ENCODE measurements at regions not wholly inside any gene's neighbourhood (a gene's known extent, or its start where the extent isn't known, plus 50 kb on each side); places are given as distances from the start of the nearest gene placed in this dataset.

DNA sequence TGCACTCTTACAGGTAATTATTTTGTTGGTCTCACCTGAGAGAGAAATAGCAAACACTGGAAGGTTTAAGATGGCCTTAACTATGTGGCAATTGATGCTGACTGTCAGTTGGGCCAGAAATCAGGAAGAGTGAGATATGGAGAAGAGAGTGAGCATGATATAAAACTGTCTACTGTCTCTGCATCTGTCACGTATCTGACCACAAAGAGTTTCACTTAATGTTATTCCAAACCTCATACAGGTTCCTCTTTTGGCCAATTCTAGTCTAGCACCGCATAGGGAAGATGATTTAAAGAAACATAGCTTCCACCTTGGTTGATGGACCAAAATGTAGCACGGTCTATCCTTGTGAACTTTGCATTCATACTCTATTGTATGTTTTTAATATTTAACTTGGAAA, 381.0 kb upstream of the BOD1L1 start:
- H3K36me3 ChIP-seq, result no peaks in the 10 kb centered on the region
- TF ChIP-seq POLR2AphosphoS5 (IDR thresholded peaks at IDR 0.05; ENCODE audit: insufficient read depth in 1 of 2, low read depth in 1 of 2), result no peak
- TF ChIP-seq, protein P1, sequence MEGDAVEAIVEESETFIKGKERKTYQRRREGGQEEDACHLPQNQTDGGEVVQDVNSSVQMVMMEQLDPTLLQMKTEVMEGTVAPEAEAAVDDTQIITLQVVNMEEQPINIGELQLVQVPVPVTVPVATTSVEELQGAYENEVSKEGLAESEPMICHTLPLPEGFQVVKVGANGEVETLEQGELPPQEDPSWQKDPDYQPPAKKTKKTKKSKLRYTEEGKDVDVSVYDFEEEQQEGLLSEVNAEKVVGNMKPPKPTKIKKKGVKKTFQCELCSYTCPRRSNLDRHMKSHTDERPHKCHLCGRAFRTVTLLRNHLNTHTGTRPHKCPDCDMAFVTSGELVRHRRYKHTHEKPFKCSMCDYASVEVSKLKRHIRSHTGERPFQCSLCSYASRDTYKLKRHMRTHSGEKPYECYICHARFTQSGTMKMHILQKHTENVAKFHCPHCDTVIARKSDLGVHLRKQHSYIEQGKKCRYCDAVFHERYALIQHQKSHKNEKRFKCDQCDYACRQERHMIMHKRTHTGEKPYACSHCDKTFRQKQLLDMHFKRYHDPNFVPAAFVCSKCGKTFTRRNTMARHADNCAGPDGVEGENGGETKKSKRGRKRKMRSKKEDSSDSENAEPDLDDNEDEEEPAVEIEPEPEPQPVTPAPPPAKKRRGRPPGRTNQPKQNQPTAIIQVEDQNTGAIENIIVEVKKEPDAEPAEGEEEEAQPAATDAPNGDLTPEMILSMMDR (IDR thresholded peaks at IDR 0.05), result no peak
- no peak for TF ChIP-seq POLR2A (IDR thresholded peaks at IDR 0.05)
- no peaks in the 10 kb centered on the region for H3K4me1 ChIP-seq
- no peak for DNase-seq (ENCODE audit: extremely low spot score in 2 of 2)
- H3K27ac ChIP-seq, result no peak overlapping the region
- H3K9me3 ChIP-seq, result no peaks in the 10 kb centered on the region
- H3K4me3 ChIP-seq, result no peak overlapping the region
- intact Hi-C loops (cut with DNase I), result no loop called here
- no peaks in the 10 kb centered on the region for H3K27me3 ChIP-seq

DNA sequence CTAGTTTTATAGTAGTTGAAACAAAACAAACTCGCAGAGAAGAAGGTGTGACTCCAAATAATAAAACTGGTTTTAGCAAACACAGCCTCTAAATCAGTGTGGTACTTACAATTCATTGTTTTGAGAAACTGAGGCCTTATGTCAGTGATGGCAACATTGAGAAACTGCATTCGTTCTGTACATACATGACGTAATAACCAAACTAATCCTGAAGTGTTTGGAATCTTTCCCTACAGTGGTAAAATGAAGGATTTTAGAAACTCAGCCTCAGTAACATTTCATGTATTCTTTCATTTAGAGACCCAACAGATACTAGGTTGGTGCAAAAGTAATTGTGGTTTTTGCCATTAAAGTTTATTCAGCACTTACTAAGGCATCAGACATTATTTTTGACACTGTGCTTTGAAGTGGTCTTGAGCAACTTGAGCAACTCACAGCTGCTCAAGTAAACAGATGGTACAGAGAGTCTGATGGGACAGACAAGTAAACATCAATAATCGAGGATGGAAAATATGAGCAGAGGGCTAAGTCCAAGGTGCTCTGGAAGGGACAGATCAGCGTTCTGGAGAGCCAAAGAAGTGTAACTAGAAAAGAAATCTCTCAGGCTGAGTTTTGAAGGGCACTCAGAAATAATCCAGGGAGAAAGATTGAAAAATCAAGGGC, 390.8 kb upstream of the BOD1L1 start:
- no peaks in the 10 kb centered on the region for H3K36me3 ChIP-seq
- no peak for DNase-seq (ENCODE audit: extremely low spot score in 2 of 2)
- no peak overlapping the region for H3K4me3 ChIP-seq
- TF ChIP-seq, protein P1 (IDR thresholded peaks at IDR 0.05), result no peak
- TF ChIP-seq POLR2A (IDR thresholded peaks at IDR 0.05) (no peak), POLR2AphosphoS5 (IDR thresholded peaks at IDR 0.05; ENCODE audit: insufficient read depth in 1 of 2, low read depth in 1 of 2) (no peak)
- H3K4me1 ChIP-seq, result no peaks in the 10 kb centered on the region
- intact Hi-C loops (cut with DNase I), result no loop called here
- H3K9me3 ChIP-seq, result no peaks in the 10 kb centered on the region
- no peak overlapping the region for H3K27ac ChIP-seq
- H3K27me3 ChIP-seq, result no peaks in the 10 kb centered on the region

DNA sequence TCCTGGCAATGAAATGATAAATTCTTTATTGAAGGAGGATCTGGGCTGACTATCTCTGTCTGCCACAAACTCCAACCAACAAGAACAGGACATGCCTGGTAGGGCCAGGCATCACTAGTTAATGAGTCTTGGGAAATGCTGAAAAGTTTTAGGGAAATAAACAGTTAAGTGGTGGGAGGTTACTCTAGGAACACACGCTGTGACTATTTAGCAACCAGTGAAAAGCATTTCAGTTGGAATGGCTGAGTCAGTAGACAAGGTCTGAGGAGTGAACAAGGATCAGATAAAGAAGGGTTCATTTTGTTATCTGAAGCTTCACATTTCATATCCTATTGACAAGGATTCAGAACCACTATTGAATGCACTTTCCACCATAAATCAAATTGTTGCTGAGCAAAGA, 394.9 kb upstream of the BOD1L1 start:
- no peak for DNase-seq (ENCODE audit: extremely low spot score in 2 of 2)
- Histone ChIP-seq H3K27me3 (no peaks in the 10 kb centered on the region), H3K4me3 (no peak overlapping the region), H3K9me3 (no peaks in the 10 kb centered on the region), H3K36me3 (no peaks in the 10 kb centered on the region), H3K27ac (no peak overlapping the region), H3K4me1 (no peaks in the 10 kb centered on the region)
- TF ChIP-seq, protein P1 (IDR thresholded peaks at IDR 0.05), result no peak
- TF ChIP-seq POLR2AphosphoS5 (IDR thresholded peaks at IDR 0.05; ENCODE audit: insufficient read depth in 1 of 2, low read depth in 1 of 2), result no peak
- TF ChIP-seq POLR2A (IDR thresholded peaks at IDR 0.05), result no peak
- intact Hi-C loops (cut with DNase I), result no loop called here

DNA sequence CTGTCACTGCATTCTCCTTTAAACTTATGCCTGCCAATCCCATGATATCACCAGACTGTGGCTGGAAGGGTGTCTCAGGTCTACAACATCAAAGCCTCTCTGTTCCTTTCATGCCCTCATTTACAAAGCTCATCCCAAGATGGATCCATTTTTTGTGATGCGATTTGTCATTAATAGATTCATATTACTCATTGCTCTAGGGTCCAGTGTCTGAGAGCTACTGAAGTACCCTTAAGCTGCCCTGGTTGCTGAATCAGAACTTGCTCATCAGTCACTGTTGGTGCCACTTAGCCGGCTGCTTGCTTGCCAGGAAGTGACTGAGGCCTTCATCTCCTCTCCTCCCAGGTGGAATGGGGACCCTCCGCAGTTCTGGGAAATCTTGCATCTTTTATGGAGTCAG, 395.5 kb upstream of the BOD1L1 start:
- no peaks in the 10 kb centered on the region for H3K27me3 ChIP-seq
- TF ChIP-seq, protein P1 (IDR thresholded peaks at IDR 0.05), result no peak
- no peak for TF ChIP-seq POLR2A (IDR thresholded peaks at IDR 0.05)
- TF ChIP-seq POLR2AphosphoS5 (IDR thresholded peaks at IDR 0.05; ENCODE audit: insufficient read depth in 1 of 2, low read depth in 1 of 2), result no peak
- no peak overlapping the region for H3K27ac ChIP-seq
- no peak for DNase-seq (ENCODE audit: extremely low spot score in 2 of 2)
- no peak overlapping the region for H3K4me3 ChIP-seq
- H3K4me1 ChIP-seq, result no peaks in the 10 kb centered on the region
- intact Hi-C loops (cut with DNase I), result no loop called here
- H3K9me3 ChIP-seq, result no peaks in the 10 kb centered on the region
- H3K36me3 ChIP-seq, result no peaks in the 10 kb centered on the region

DNA sequence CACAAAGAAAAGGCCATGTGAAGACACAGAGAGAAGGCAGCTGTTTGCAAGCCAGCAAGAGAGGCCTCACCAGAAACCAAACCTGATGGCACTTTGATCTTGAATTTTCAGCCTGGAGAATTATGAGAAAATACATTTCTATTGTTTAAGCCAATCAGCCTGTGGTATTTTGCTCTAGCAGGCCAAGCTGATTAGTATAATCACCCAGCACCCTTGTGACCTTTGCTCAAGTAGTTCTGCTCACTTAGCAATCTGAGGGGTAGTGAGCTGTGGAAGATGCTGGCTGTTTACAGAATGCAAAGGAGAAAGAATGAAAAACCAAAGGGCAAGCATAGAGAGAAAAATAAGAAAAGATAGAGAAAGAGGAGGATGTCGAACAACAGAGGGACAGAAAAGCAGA, 396.4 kb upstream of the BOD1L1 start:
- no peaks in the 10 kb centered on the region for H3K36me3 ChIP-seq
- TF ChIP-seq POLR2AphosphoS5 (IDR thresholded peaks at IDR 0.05; ENCODE audit: insufficient read depth in 1 of 2, low read depth in 1 of 2) (no peak), POLR2A (IDR thresholded peaks at IDR 0.05) (no peak)
- TF ChIP-seq, protein P1 (IDR thresholded peaks at IDR 0.05), result no peak
- no peaks in the 10 kb centered on the region for H3K4me1 ChIP-seq
- intact Hi-C loops (cut with DNase I), result no loop called here
- H3K27me3 ChIP-seq, result no peaks in the 10 kb centered on the region
- no peaks in the 10 kb centered on the region for H3K9me3 ChIP-seq
- H3K27ac ChIP-seq, result no peak overlapping the region
- no peak for DNase-seq (ENCODE audit: extremely low spot score in 2 of 2)
- no peak overlapping the region for H3K4me3 ChIP-seq

Measured in vagina (tissue), 2 donors.